ENCODE measurements at regions not wholly inside any gene's neighbourhood (a gene's known extent, or its start where the extent isn't known, plus 50 kb on each side); places are given as distances from the start of the nearest gene placed in this dataset.
A peak's percentile ranks its signal among the peaks of the same experiment; 100 is the strongest.

- intact Hi-C loops (cut with micrococcal nuclease) = no loop called here
- Mint-ChIP-seq H3K27me3 (ENCODE audit: insufficient read depth) (no peaks in the 10 kb centered on the region), H3K36me3 (ENCODE audit: low read depth) (no peaks in the 10 kb centered on the region), H3K27ac (peak overlapping the region; percentile 69), H3K4me3 (no peak overlapping the region), H3K4me1 (ENCODE audit: low read depth) (peaks cover 8% of the 10 kb centered on the region), H3K9me3 (no peaks in the 10 kb centered on the region)
- DNase-seq (ENCODE audit: low spot score) = no peak
Measured at GRCh38 chr17:14749269-14749668, 448.4 kb downstream of the HS3ST3B1 start.

- H3K9me3 Mint-ChIP-seq = no peaks in the 10 kb centered on the region
- H3K4me3 Mint-ChIP-seq = no peak overlapping the region
- no peaks in the 10 kb centered on the region for H3K36me3 Mint-ChIP-seq (ENCODE audit: low read depth)
- H3K27ac Mint-ChIP-seq = peak overlapping the region; percentile 11
- H3K27me3 Mint-ChIP-seq (ENCODE audit: insufficient read depth) = no peaks in the 10 kb centered on the region
- H3K4me1 Mint-ChIP-seq (ENCODE audit: low read depth) = peaks cover 8% of the 10 kb centered on the region
- no peak for DNase-seq (ENCODE audit: low spot score)
- intact Hi-C loops (cut with micrococcal nuclease) = no loop called here
Measured at GRCh38 chr17:14748036-14748710, 447.3 kb downstream of the HS3ST3B1 start.

GRCh38 chr17:14747603-14747950 lies 446.7 kb downstream of the HS3ST3B1 start:
- Mint-ChIP-seq H3K9me3 (no peaks in the 10 kb centered on the region), H3K4me1 (ENCODE audit: low read depth) (peaks cover 8% of the 10 kb centered on the region), H3K36me3 (ENCODE audit: low read depth) (no peaks in the 10 kb centered on the region), H3K27ac (no peak overlapping the region), H3K4me3 (no peak overlapping the region), H3K27me3 (ENCODE audit: insufficient read depth) (no peaks in the 10 kb centered on the region)
- DNase-seq (ENCODE audit: low spot score) = no peak
- intact Hi-C loops (cut with micrococcal nuclease) = no loop called here

GRCh38 chr17:14746822-14747602 lies 446.1 kb downstream of the HS3ST3B1 start:
- H3K4me1 Mint-ChIP-seq (ENCODE audit: low read depth) = peaks cover 8% of the 10 kb centered on the region
- H3K27ac Mint-ChIP-seq = no peak overlapping the region
- no peak for DNase-seq (ENCODE audit: low spot score)
- no peak overlapping the region for H3K4me3 Mint-ChIP-seq
- no peaks in the 10 kb centered on the region for H3K36me3 Mint-ChIP-seq (ENCODE audit: low read depth)
- intact Hi-C loops (cut with micrococcal nuclease) = no loop called here
- H3K27me3 Mint-ChIP-seq (ENCODE audit: insufficient read depth) = no peaks in the 10 kb centered on the region
- no peaks in the 10 kb centered on the region for H3K9me3 Mint-ChIP-seq

- peaks cover 8% of the 10 kb centered on the region for H3K4me1 Mint-ChIP-seq (ENCODE audit: low read depth)
- no peaks in the 10 kb centered on the region for H3K36me3 Mint-ChIP-seq (ENCODE audit: low read depth)
- intact Hi-C loops (cut with micrococcal nuclease) = no loop called here
- no peak overlapping the region for H3K27ac Mint-ChIP-seq
- no peak overlapping the region for H3K4me3 Mint-ChIP-seq
- DNase-seq (ENCODE audit: low spot score) = no peak
- no peaks in the 10 kb centered on the region for H3K27me3 Mint-ChIP-seq (ENCODE audit: insufficient read depth)
- H3K9me3 Mint-ChIP-seq = no peaks in the 10 kb centered on the region
Measured at GRCh38 chr17:14745541-14745940, 444.7 kb downstream of the HS3ST3B1 start.

GRCh38 chr17:14744761-14745473 lies 444.0 kb downstream of the HS3ST3B1 start:
- Mint-ChIP-seq H3K36me3 (ENCODE audit: low read depth) (no peaks in the 10 kb centered on the region), H3K4me1 (ENCODE audit: low read depth) (peaks cover 8% of the 10 kb centered on the region), H3K9me3 (no peaks in the 10 kb centered on the region), H3K27me3 (ENCODE audit: insufficient read depth) (no peaks in the 10 kb centered on the region), H3K27ac (no peak overlapping the region), H3K4me3 (no peak overlapping the region)
- no peak for DNase-seq (ENCODE audit: low spot score)
- intact Hi-C loops (cut with micrococcal nuclease) = no loop called here

GRCh38 chr17:14741491-14741890 lies 440.6 kb downstream of the HS3ST3B1 start:
- Mint-ChIP-seq H3K4me3 (no peak overlapping the region), H3K9me3 (no peaks in the 10 kb centered on the region), H3K36me3 (ENCODE audit: low read depth) (no peaks in the 10 kb centered on the region), H3K27ac (no peak overlapping the region), H3K27me3 (ENCODE audit: insufficient read depth) (no peaks in the 10 kb centered on the region), H3K4me1 (ENCODE audit: low read depth) (no peaks in the 10 kb centered on the region)
- no peak for DNase-seq (ENCODE audit: low spot score)
- intact Hi-C loops (cut with micrococcal nuclease) = no loop called here

GRCh38 chr17:14739656-14740431 lies 439.0 kb downstream of the HS3ST3B1 start:
- no peak for DNase-seq (ENCODE audit: low spot score)
- no peaks in the 10 kb centered on the region for H3K27me3 Mint-ChIP-seq (ENCODE audit: insufficient read depth)
- intact Hi-C loops (cut with micrococcal nuclease) = no loop called here
- H3K4me1 Mint-ChIP-seq (ENCODE audit: low read depth) = no peaks in the 10 kb centered on the region
- H3K4me3 Mint-ChIP-seq = no peak overlapping the region
- H3K36me3 Mint-ChIP-seq (ENCODE audit: low read depth) = no peaks in the 10 kb centered on the region
- H3K9me3 Mint-ChIP-seq = no peaks in the 10 kb centered on the region
- no peak overlapping the region for H3K27ac Mint-ChIP-seq

- DNase-seq (ENCODE audit: low spot score) = no peak
- H3K36me3 Mint-ChIP-seq (ENCODE audit: low read depth) = no peaks in the 10 kb centered on the region
- no peak overlapping the region for H3K27ac Mint-ChIP-seq
- H3K4me3 Mint-ChIP-seq = no peak overlapping the region
- no peaks in the 10 kb centered on the region for H3K27me3 Mint-ChIP-seq (ENCODE audit: insufficient read depth)
- no peaks in the 10 kb centered on the region for H3K4me1 Mint-ChIP-seq (ENCODE audit: low read depth)
- intact Hi-C loops (cut with micrococcal nuclease) = no loop called here
- H3K9me3 Mint-ChIP-seq = no peaks in the 10 kb centered on the region
Measured at GRCh38 chr17:14738652-14738988, 437.7 kb downstream of the HS3ST3B1 start.

- no peaks in the 10 kb centered on the region for H3K9me3 Mint-ChIP-seq
- no peak overlapping the region for H3K4me3 Mint-ChIP-seq
- intact Hi-C loops (cut with micrococcal nuclease) = no loop called here
- DNase-seq (ENCODE audit: low spot score) = no peak
- H3K27me3 Mint-ChIP-seq (ENCODE audit: insufficient read depth) = no peaks in the 10 kb centered on the region
- no peaks in the 10 kb centered on the region for H3K36me3 Mint-ChIP-seq (ENCODE audit: low read depth)
- no peaks in the 10 kb centered on the region for H3K4me1 Mint-ChIP-seq (ENCODE audit: low read depth)
- no peak overlapping the region for H3K27ac Mint-ChIP-seq
Measured at GRCh38 chr17:14737984-14738651, 437.2 kb downstream of the HS3ST3B1 start.

- H3K4me3 Mint-ChIP-seq = no peak overlapping the region
Measured at GRCh38 chr17:14736631-14737030, 435.8 kb downstream of the HS3ST3B1 start.

GRCh38 chr17:14733376-14733775 lies 432.5 kb downstream of the HS3ST3B1 start:
- no peaks in the 10 kb centered on the region for H3K36me3 Mint-ChIP-seq (ENCODE audit: low read depth)
- peaks cover 2% of the 10 kb centered on the region for H3K27me3 Mint-ChIP-seq (ENCODE audit: insufficient read depth)
- H3K27ac Mint-ChIP-seq = no peak overlapping the region
- intact Hi-C loops (cut with micrococcal nuclease) = no loop called here
- H3K4me3 Mint-ChIP-seq = no peak overlapping the region
- DNase-seq (ENCODE audit: low spot score) = no peak
- H3K9me3 Mint-ChIP-seq = no peaks in the 10 kb centered on the region
- no peaks in the 10 kb centered on the region for H3K4me1 Mint-ChIP-seq (ENCODE audit: low read depth)

More at GRCh38 chr17:14736631-14737030, 435.8 kb downstream of the HS3ST3B1 start:
- H3K27me3 Mint-ChIP-seq (ENCODE audit: insufficient read depth) = peaks cover 2% of the 10 kb centered on the region
- no peak overlapping the region for H3K27ac Mint-ChIP-seq
- intact Hi-C loops (cut with micrococcal nuclease) = no loop called here
- no peaks in the 10 kb centered on the region for H3K4me1 Mint-ChIP-seq (ENCODE audit: low read depth)
- no peak for DNase-seq (ENCODE audit: low spot score)
- no peaks in the 10 kb centered on the region for H3K36me3 Mint-ChIP-seq (ENCODE audit: low read depth)
- H3K9me3 Mint-ChIP-seq = no peaks in the 10 kb centered on the region

Measured in activated T-helper 1 cell treated with anti-CD3 and anti-CD28 coated beads, Interleukin-12 subunit alpha, Interleukin-12 subunit beta, Interleukin-2, Interleukin-4 antibody, amounts not matched to agents 30 ng/mL and 10 ng/mL and 1 ng/mL, durations not matched to agents 14 hours and 24 hours and 36 hours (primary cell).